BLaER1 treated with 17β-estradiol and CSF1 and Interleukin-3, amounts not matched to agents 10 nM and 100 nM (cell line): ENCODE measurements at regions not wholly inside any gene's neighbourhood (a gene's known extent, or its start where the extent isn't known, plus 50 kb on each side); places are given as distances from the start of the nearest gene placed in this dataset.

Experiments
- H3K27ac ChIP-seq, 11 experiments: shearing (Covaris generic); formaldehyde crosslinking; 2 replicates each; pipeline ENCODE4 v1.8.1; 2022
- H3K27me3 ChIP-seq, 11 experiments: shearing (Covaris generic); formaldehyde crosslinking; 2 replicates each; pipeline ENCODE4 v1.8.1; 2022
- H3K36me3 ChIP-seq, 11 experiments: shearing (Covaris generic); formaldehyde crosslinking; 2 replicates each; pipeline ENCODE4 v1.8.1; 2022
- H3K4me1 ChIP-seq, 10 experiments: shearing (Covaris generic); formaldehyde crosslinking; 2 replicates each; pipeline ENCODE4 v1.8.1; 2022
- H3K4me2 ChIP-seq, 11 experiments: shearing (Covaris generic); formaldehyde crosslinking; 2 replicates each; pipeline ENCODE4 v1.8.1; 2022
- H3K4me3 ChIP-seq, 10 experiments: shearing (Covaris generic); formaldehyde crosslinking; 2 replicates each; pipeline ENCODE4 v1.8.1; 2022
- H3K9ac ChIP-seq, 11 experiments: shearing (Covaris generic); formaldehyde crosslinking; 2 replicates each; pipeline ENCODE4 v1.8.1; 2022
- H3K9me3 ChIP-seq, 11 experiments: shearing (Covaris generic); formaldehyde crosslinking; replicated peaks in 1 of 11; 2 replicates each; pipeline ENCODE4 v1.8.1; 2022
- H4K20me1 ChIP-seq, 11 experiments: shearing (Covaris generic); formaldehyde crosslinking; 2 replicates each; pipeline ENCODE4 v1.8.1; 2022
- Cebpa-rat ChIP-seq, 11 experiments: shearing (Covaris generic); IDR thresholded peaks; 2 replicates each; pipeline ENCODE4 v1.8.1; 2022

DNA sequence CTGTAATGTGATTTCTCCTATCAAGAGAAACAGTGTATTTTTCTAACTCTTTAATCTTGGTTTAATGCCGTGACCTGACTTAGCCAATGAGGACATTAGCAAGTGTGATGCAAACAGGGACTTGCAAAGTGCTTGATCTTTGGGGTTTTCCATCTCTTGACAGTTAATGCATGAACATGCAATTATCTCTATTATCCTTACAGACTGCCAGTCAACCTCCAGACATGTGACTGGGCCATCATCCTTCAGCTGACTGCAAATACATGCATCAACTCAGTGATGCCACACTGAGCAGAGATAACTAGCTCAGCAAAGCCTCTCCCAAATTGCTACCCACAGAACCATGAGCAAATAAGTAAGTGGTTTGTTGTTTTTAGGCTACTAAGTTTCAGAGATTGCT, 409.6 kb downstream of the GPAM start:
- Histone ChIP-seq H3K27me3 (no peaks in the 10 kb centered on the region), H3K4me2 (no peak overlapping the region), H3K27ac (no peak overlapping the region), H3K4me1 (no peaks in the 10 kb centered on the region), H3K9ac (no peak overlapping the region), H3K9me3 (no peaks in the 10 kb centered on the region), H3K36me3 (no peaks in the 10 kb centered on the region), H4K20me1 (no peaks in the 10 kb centered on the region), H3K4me3 (no peak overlapping the region)
- TF ChIP-seq Cebpa-rat (IDR thresholded peaks at IDR 0.05), result no peak

GRCh38 chr10:111774486-111774885, 409.1 kb downstream of the GPAM start:
- H3K9me3 ChIP-seq, result no peaks in the 10 kb centered on the region
- no peaks in the 10 kb centered on the region for H3K4me1 ChIP-seq
- H3K27ac ChIP-seq, result no peak overlapping the region
- no peaks in the 10 kb centered on the region for H3K36me3 ChIP-seq
- no peaks in the 10 kb centered on the region for H4K20me1 ChIP-seq
- no peak overlapping the region for H3K9ac ChIP-seq
- no peaks in the 10 kb centered on the region for H3K27me3 ChIP-seq
- TF ChIP-seq Cebpa-rat (IDR thresholded peaks at IDR 0.05), result no peak
- H3K4me3 ChIP-seq, result no peak overlapping the region
- H3K4me2 ChIP-seq, result no peak overlapping the region

- Histone ChIP-seq H3K4me2 (no peak overlapping the region), H3K27ac (no peak overlapping the region), H3K27me3 (no peaks in the 10 kb centered on the region), H3K4me1 (no peaks in the 10 kb centered on the region), H3K36me3 (no peaks in the 10 kb centered on the region), H3K9me3 (no peaks in the 10 kb centered on the region), H3K4me3 (no peak overlapping the region), H4K20me1 (no peaks in the 10 kb centered on the region), H3K9ac (no peak overlapping the region)
- no peak for TF ChIP-seq Cebpa-rat (IDR thresholded peaks at IDR 0.05)
Measured at GRCh38 chr10:111784436-111784835, 399.1 kb downstream of the GPAM start.

GRCh38 chr10:111784946-111785465, 398.6 kb downstream of the GPAM start:
- Histone ChIP-seq H3K9me3 (no peaks in the 10 kb centered on the region), H3K4me3 (no peak overlapping the region)
- TF ChIP-seq Cebpa-rat (IDR thresholded peaks at IDR 0.05), result no peak

DNA sequence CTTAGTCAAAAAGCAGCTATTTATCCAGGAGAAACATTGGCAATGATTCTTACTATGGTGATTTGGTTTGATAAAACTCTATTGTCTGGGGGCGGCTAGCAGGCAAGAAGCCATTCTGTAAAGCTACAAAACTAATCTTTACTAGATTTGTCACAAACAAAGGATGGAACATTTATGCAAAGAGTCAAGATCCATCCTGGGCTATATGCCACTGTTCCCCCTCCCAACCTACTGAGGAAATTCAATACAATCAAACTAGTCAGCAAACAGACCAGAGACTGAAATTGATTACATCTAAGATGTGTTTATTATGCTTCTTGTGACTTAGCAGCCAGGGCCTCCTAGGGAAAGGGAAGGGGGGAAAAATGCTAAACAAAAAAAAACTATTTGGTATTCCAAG, 397.6 kb downstream of the GPAM start:
- no peak overlapping the region for H3K27ac ChIP-seq
- TF ChIP-seq Cebpa-rat (IDR thresholded peaks at IDR 0.05), result no peak
- H3K27me3 ChIP-seq, result no peaks in the 10 kb centered on the region
- no peaks in the 10 kb centered on the region for H3K4me1 ChIP-seq
- H3K9ac ChIP-seq, result no peak overlapping the region
- no peak overlapping the region for H3K4me3 ChIP-seq
- H3K4me2 ChIP-seq, result no peak overlapping the region
- no peaks in the 10 kb centered on the region for H4K20me1 ChIP-seq
- H3K36me3 ChIP-seq, result no peaks in the 10 kb centered on the region
- H3K9me3 ChIP-seq, result no peaks in the 10 kb centered on the region

More at GRCh38 chr10:111784946-111785465, 398.6 kb downstream of the GPAM start:
- Histone ChIP-seq H3K9ac (no peak overlapping the region), H3K36me3 (no peaks in the 10 kb centered on the region), H3K27me3 (no peaks in the 10 kb centered on the region), H4K20me1 (no peaks in the 10 kb centered on the region), H3K4me1 (no peaks in the 10 kb centered on the region), H3K4me2 (no peak overlapping the region), H3K27ac (no peak overlapping the region)

GRCh38 chr10:111789821-111790220, 393.7 kb downstream of the GPAM start:
- H3K27me3 ChIP-seq, result no peaks in the 10 kb centered on the region
- no peak overlapping the region for H3K9ac ChIP-seq
- H4K20me1 ChIP-seq, result no peaks in the 10 kb centered on the region
- H3K9me3 ChIP-seq, result 0 out of 22 replicates have a peak, but pooled peaks cover 0 to 5% (median 0%) of the 10 kb centered on the region in 11 experiments
- no peak overlapping the region for H3K4me3 ChIP-seq
- no peak overlapping the region for H3K4me2 ChIP-seq
- H3K27ac ChIP-seq, result no peak overlapping the region
- H3K36me3 ChIP-seq, result no peaks in the 10 kb centered on the region
- H3K4me1 ChIP-seq, result no peaks in the 10 kb centered on the region
- no peak for TF ChIP-seq Cebpa-rat (IDR thresholded peaks at IDR 0.05)

GRCh38 chr10:111801841-111802240, 381.7 kb downstream of the GPAM start:
- no peak overlapping the region for H3K27ac ChIP-seq
- H4K20me1 ChIP-seq, result no peaks in the 10 kb centered on the region
- peaks cover 0 to 4% (median 0%) of the 10 kb centered on the region in 11 experiments; a peak in 2 of 22 replicates for H3K9me3 ChIP-seq
- no peak overlapping the region for H3K4me2 ChIP-seq
- H3K27me3 ChIP-seq, result no peaks in the 10 kb centered on the region
- H3K4me3 ChIP-seq, result no peak overlapping the region
- TF ChIP-seq Cebpa-rat (IDR thresholded peaks at IDR 0.05), result no peak
- H3K9ac ChIP-seq, result no peak overlapping the region
- H3K36me3 ChIP-seq, result no peaks in the 10 kb centered on the region
- H3K4me1 ChIP-seq, result no peaks in the 10 kb centered on the region

DNA sequence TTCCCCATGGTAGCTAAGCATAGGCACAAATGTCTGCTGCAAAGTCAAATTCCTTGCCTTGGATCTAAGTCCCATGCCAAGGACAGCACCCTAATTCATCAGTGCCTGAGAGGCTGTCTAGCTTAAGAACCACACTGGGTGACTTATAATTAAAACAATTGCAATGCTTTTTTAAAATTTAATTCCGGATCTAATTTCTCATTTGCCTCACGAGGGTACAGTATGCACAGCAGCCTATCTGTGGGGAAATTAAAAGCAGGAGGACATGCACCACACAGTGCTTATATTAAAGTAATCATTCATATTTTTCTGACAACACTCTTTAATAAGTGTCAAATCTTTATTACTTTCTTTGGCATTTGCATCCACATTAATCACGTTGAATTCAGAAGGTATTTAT, 378.8 kb downstream of the GPAM start:
- no peak for TF ChIP-seq Cebpa-rat (IDR thresholded peaks at IDR 0.05)
- no peaks in the 10 kb centered on the region for H3K9me3 ChIP-seq

GRCh38 chr10:111811517-111811916, 372.0 kb downstream of the GPAM start:
- no peaks in the 10 kb centered on the region for H3K4me1 ChIP-seq
- H3K4me2 ChIP-seq, result no peak overlapping the region
- H3K9me3 ChIP-seq, result no peaks in the 10 kb centered on the region
- H3K4me3 ChIP-seq, result no peak overlapping the region
- no peaks in the 10 kb centered on the region for H3K36me3 ChIP-seq
- H3K9ac ChIP-seq, result no peak overlapping the region
- H4K20me1 ChIP-seq, result no peaks in the 10 kb centered on the region
- TF ChIP-seq Cebpa-rat (IDR thresholded peaks at IDR 0.05), result no peak
- H3K27ac ChIP-seq, result no peak overlapping the region
- no peaks in the 10 kb centered on the region for H3K27me3 ChIP-seq

More for the DNA sequence above, 378.8 kb downstream of the GPAM start:
- Histone ChIP-seq H3K9ac (no peak overlapping the region), H3K36me3 (no peaks in the 10 kb centered on the region), H3K27ac (no peak overlapping the region), H3K4me2 (no peak overlapping the region), H4K20me1 (no peaks in the 10 kb centered on the region), H3K27me3 (no peaks in the 10 kb centered on the region), H3K4me1 (no peaks in the 10 kb centered on the region), H3K4me3 (no peak overlapping the region)

DNA sequence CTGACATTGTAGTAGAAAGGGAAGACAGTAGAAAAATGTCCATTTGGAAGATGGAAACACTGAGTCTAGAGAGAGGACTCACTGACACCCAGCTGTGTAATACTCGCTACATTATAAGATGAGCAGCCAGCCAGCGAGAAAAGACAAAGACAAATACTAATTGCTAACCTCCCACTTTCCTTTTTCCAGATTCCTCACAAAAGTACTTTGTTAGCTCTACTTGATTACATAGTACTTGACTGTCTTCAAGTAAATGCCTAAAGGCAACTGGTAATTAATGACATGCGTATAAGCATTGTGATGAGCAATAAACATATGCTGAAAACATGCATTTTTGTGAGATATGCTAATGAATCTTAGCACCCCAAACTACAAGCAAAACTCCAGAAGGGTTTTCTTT, 363.1 kb downstream of the GPAM start:
- Histone ChIP-seq H4K20me1 (no peaks in the 10 kb centered on the region), H3K4me1 (no peaks in the 10 kb centered on the region), H3K9ac (no peak overlapping the region), H3K4me3 (no peak overlapping the region), H3K9me3 (no peaks in the 10 kb centered on the region), H3K36me3 (no peaks in the 10 kb centered on the region), H3K27me3 (no peaks in the 10 kb centered on the region), H3K4me2 (no peak overlapping the region), H3K27ac (no peak overlapping the region)
- TF ChIP-seq Cebpa-rat (IDR thresholded peaks at IDR 0.05), result no peak
